ENCODE measurements at regions not wholly inside any gene's neighbourhood (a gene's known extent, or its start where the extent isn't known, plus 50 kb on each side); places are given as distances from the start of the nearest gene placed in this dataset.
"Not testable (repeated sequence)": the region's sequence is repeated elsewhere in the genome, so short reads cannot be mapped to it uniquely, and the experiment has no call there.

DNA sequence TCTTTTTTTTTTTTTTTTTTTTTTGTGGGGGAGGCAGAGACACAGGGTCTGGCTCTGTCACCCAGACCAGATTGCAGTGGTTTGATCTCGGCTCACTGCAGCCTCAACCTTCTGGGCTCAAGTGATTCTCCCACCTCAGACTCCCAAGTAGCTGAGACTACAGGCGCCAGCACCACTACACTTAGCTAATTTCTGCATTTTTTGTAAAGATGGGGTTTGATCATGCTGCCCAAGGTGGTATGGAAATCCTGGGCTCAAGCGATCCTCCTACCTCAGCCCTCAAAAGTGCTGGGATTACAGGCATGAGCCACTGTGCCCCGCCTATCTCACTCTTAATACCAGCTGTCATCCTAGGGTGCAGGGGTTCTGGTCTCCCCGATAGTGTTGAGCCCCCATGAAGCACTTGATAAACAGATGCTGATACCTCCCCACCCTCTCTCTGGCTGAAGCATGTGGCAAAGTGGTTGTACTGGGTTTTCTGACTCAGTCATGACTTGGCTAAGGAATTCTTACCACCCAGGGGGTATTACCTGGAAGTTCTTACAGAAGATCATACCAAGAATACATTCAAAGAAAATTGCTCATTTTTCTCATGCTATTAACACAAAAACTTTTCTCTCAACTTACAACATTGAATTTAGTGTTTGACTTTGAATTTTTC is 110.2 kb upstream of the DAPK1 start:
- Mint-ChIP-seq H3K9me3 (peaks cover 0 to 1% (median 0%) of the 10 kb centered on the region in 5 donors), H3K4me3 (no peak overlapping the region), H3K27ac (no peak overlapping the region), H3K27me3 (peaks cover 5 to 10% of the 10 kb centered on the region in 2 donors), H3K36me3 (no peaks in the 10 kb centered on the region), H3K4me1 (no peaks in the 10 kb centered on the region)
- H3K27me3 ChIP-seq (ENCODE audit: insufficient read depth, low read length, poor library complexity, severe bottlenecking): no peaks in the 10 kb centered on the region
- ChIA-PET POLR2A (no interaction called here), CTCF (no interaction called here)
- H3K4me1 ChIP-seq (ENCODE audit: insufficient read depth, low read length): no peaks in the 10 kb centered on the region
- no peak overlapping the region for H3K4me3 ChIP-seq (ENCODE audit: low read length)
- no peaks in the 10 kb centered on the region for H3K36me3 ChIP-seq (ENCODE audit: insufficient read depth, low read length)
- H3K27ac ChIP-seq (ENCODE audit: low read depth, low read length): no peak overlapping the region
- no peaks in the 10 kb centered on the region for H3K9me3 ChIP-seq (ENCODE audit: low read length)
- no peak for DNase-seq

DNA sequence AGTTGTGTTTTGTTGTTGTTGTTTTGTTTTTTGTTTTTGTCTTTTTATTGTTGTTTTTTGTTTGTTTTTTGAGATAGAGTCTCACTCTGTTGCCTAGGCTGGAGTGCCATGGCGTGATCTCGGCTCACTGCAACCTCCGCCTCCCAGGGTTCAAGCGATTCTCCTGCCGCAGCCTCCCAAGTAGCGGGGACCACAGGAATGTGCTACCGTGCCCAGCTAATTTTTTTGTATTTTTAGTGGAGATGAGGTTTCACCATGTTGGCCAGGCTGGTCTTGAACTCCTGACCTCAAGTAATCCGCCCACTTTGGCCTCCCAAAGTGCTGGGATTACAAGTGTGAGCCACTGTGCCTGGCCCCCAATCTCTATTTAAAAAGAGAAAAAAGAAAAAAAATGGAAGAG is 109.0 kb upstream of the DAPK1 start:
- H3K27ac Mint-ChIP-seq; H3K36me3 ChIP-seq (ENCODE audit: insufficient read depth, low read length); H3K36me3 Mint-ChIP-seq; H3K4me3 Mint-ChIP-seq; H3K9me3 ChIP-seq (ENCODE audit: low read length); DNase-seq; CTCF ChIA-PET; H3K27ac ChIP-seq (ENCODE audit: low read depth, low read length); H3K9me3 Mint-ChIP-seq; H3K4me1 ChIP-seq (ENCODE audit: insufficient read depth, low read length); H3K4me1 Mint-ChIP-seq; H3K4me3 ChIP-seq (ENCODE audit: low read length); H3K27me3 ChIP-seq (ENCODE audit: insufficient read depth, low read length, poor library complexity, severe bottlenecking); H3K27me3 Mint-ChIP-seq; POLR2A ChIA-PET: not testable (repeated sequence)

DNA sequence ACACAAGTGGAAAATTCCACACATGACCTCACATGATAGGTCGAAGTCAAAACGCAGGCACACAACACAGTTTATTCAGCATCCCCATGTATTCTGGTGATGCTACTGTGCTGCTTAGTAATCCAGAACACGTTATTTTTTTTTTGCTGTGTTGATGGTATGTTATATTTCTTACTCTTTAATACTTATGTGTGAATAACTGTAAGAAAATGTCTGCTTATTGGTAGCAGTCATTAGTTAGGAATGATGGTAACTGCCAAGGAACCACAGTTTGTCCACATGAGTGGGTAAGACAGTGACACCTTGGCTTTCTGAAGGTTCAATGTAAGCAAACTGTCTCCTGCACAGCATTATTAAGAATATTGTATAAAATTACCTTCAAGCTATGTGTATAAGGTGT is 107.7 kb upstream of the DAPK1 start:
- no peaks in the 10 kb centered on the region for H3K4me1 Mint-ChIP-seq
- Histone ChIP-seq H3K4me3 (ENCODE audit: low read length) (no peak overlapping the region), H3K36me3 (ENCODE audit: insufficient read depth, low read length) (no peaks in the 10 kb centered on the region), H3K4me1 (ENCODE audit: insufficient read depth, low read length) (no peaks in the 10 kb centered on the region), H3K9me3 (ENCODE audit: low read length) (no peaks in the 10 kb centered on the region), H3K27ac (ENCODE audit: low read depth, low read length) (no peak overlapping the region), H3K27me3 (ENCODE audit: insufficient read depth, low read length, poor library complexity, severe bottlenecking) (no peaks in the 10 kb centered on the region)
- ChIA-PET POLR2A (no interaction called here), CTCF (no interaction called here)
- H3K27ac Mint-ChIP-seq: no peak overlapping the region
- no peak overlapping the region for H3K4me3 Mint-ChIP-seq
- no peak for DNase-seq
- peaks cover 0 to 4% (median 0%) of the 10 kb centered on the region in 5 donors for H3K9me3 Mint-ChIP-seq
- no peaks in the 10 kb centered on the region for H3K36me3 Mint-ChIP-seq
- peaks cover 4 to 10% of the 10 kb centered on the region in 2 donors for H3K27me3 Mint-ChIP-seq

DNA sequence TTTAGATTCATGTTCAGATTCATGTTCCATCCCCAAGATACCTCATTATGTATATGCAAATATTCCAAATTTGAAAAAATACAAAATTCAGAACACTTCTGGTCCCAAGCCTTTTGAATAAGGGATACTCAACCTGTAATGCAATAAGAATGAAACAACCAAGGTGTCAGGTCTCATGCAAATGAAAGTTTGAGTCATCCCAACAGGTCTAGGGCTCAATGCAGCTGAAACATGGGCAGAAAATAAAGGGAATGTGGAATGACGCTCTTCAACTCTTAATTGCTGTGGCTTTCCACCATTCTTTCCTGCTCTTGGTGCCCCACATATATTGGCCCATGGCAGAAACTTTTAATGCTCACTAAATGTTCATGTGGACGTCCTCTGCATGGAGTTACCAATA is 107.3 kb upstream of the DAPK1 start:
- CTCF ChIA-PET: no interaction called here

DNA sequence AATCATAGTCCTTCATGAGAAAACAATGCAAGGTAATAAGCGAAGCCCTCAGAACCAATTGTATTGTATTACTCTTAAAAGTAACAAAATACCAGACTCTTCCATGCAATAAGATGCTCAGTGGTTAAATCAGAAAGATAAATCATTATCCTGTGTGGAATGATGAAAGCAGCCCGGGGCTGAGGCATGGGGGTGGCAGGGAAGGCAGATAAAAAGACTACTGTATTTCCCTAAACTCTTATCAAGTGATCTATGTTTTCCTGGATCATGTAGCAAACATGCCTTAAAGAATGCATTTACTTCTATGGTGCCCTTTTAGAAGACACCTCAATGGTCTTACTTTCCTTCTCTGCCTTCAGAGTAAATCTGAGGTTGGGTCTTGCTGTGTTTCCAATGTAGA is 105.6 kb upstream of the DAPK1 start:
- ChIA-PET POLR2A (no interaction called here), CTCF (no interaction called here)
- H3K36me3 ChIP-seq (ENCODE audit: insufficient read depth, low read length): no peaks in the 10 kb centered on the region
- no peak overlapping the region for H3K27ac ChIP-seq (ENCODE audit: low read depth, low read length)
- no peaks in the 10 kb centered on the region for H3K36me3 Mint-ChIP-seq
- no peak for DNase-seq
- H3K9me3 ChIP-seq (ENCODE audit: low read length): no peaks in the 10 kb centered on the region
- no peaks in the 10 kb centered on the region for H3K4me1 ChIP-seq (ENCODE audit: insufficient read depth, low read length)
- no peaks in the 10 kb centered on the region for H3K27me3 ChIP-seq (ENCODE audit: insufficient read depth, low read length, poor library complexity, severe bottlenecking)
- no peak overlapping the region for H3K4me3 ChIP-seq (ENCODE audit: low read length)
- peaks cover 0 to 4% (median 0%) of the 10 kb centered on the region in 5 donors for H3K9me3 Mint-ChIP-seq
- no peak overlapping the region for H3K27ac Mint-ChIP-seq
- H3K4me3 Mint-ChIP-seq: no peak overlapping the region
- peaks cover 2 to 10% of the 10 kb centered on the region in 2 donors for H3K27me3 Mint-ChIP-seq
- H3K4me1 Mint-ChIP-seq: no peaks in the 10 kb centered on the region

More for the DNA sequence above, 107.3 kb upstream of the DAPK1 start:
- Histone ChIP-seq H3K4me3 (ENCODE audit: low read length) (no peak overlapping the region), H3K27me3 (ENCODE audit: insufficient read depth, low read length, poor library complexity, severe bottlenecking) (no peaks in the 10 kb centered on the region), H3K36me3 (ENCODE audit: insufficient read depth, low read length) (no peaks in the 10 kb centered on the region), H3K27ac (ENCODE audit: low read depth, low read length) (no peak overlapping the region), H3K4me1 (ENCODE audit: insufficient read depth, low read length) (no peaks in the 10 kb centered on the region), H3K9me3 (ENCODE audit: low read length) (no peaks in the 10 kb centered on the region)
- H3K4me3 Mint-ChIP-seq: no peak overlapping the region
- peaks cover 0 to 4% (median 0%) of the 10 kb centered on the region in 5 donors for H3K9me3 Mint-ChIP-seq
- H3K4me1 Mint-ChIP-seq: no peaks in the 10 kb centered on the region
- POLR2A ChIA-PET: no interaction called here
- H3K27me3 Mint-ChIP-seq: peaks cover 4 to 10% of the 10 kb centered on the region in 2 donors
- H3K36me3 Mint-ChIP-seq: no peaks in the 10 kb centered on the region
- no peak overlapping the region for H3K27ac Mint-ChIP-seq
- no peak for DNase-seq

DNA sequence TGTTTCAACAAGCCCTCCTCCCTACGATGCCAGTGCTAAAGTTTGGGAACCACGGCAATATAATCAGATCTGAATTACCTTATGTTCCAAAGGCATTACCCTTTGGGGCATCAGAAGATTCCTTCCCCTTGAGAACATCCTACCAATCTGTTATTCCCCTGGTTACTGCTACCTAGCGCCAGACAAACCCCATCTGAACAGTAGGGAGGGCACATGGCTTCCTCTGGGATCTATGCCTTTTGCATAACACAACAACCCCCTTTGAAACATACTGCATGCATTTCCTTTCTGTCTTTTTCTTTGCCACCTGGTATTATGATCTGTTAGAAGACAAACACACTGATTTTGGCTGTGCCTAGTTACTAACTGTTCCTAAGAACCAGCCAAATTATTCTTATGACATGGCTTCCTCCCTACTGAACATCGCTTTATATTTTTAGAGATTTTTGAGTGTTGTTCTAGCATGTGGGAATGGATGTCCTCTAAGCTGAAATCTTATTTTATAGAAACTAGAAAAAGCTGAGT is 103.9 kb upstream of the DAPK1 start:
- H3K27me3 ChIP-seq (ENCODE audit: insufficient read depth, low read length, poor library complexity, severe bottlenecking): no peaks in the 10 kb centered on the region
- no peak overlapping the region for H3K4me3 ChIP-seq (ENCODE audit: low read length)
- Mint-ChIP-seq H3K4me3 (no peak overlapping the region), H3K27ac (no peak overlapping the region), H3K36me3 (no peaks in the 10 kb centered on the region), H3K27me3 (peaks cover 2 to 10% of the 10 kb centered on the region in 2 donors), H3K4me1 (no peaks in the 10 kb centered on the region), H3K9me3 (peaks cover 0 to 4% (median 0%) of the 10 kb centered on the region in 5 donors)
- CTCF ChIA-PET: no interaction called here
- no peaks in the 10 kb centered on the region for H3K4me1 ChIP-seq (ENCODE audit: insufficient read depth, low read length)
- no peaks in the 10 kb centered on the region for H3K9me3 ChIP-seq (ENCODE audit: low read length)
- no peak for DNase-seq
- H3K27ac ChIP-seq (ENCODE audit: low read depth, low read length): no peak overlapping the region
- no peaks in the 10 kb centered on the region for H3K36me3 ChIP-seq (ENCODE audit: insufficient read depth, low read length)
- POLR2A ChIA-PET: no interaction called here

DNA sequence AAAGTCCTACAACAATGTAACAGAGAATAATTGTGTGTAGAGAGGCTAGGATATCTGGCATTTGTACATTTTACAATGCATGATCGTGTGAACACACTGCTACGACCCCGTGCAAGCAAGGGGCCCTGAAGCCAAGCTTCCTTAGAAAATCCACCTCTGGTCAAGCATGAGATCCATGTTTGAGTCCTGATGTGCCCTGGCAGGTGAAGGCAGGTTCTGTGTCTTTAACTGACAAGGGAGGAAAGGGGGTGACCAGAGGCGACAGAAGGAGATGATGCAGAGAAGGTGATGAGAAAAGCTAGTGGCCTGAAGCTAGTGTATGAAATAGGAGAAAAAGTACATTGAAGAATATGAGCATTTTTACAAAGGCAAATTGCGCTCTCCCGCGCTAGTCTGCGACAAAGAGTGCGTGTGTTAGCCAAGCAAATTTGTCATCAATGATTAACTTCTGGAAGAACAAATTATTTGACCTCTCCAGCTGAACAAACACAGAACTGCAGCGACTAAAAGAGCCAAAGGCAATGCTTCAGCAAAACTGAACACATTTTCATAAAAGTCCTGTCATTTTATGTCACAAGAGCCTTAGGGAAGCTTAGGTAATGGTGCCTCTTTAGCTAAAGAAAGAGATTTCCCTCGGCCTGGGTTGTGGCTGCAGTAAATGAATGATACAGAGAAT is 101.7 kb upstream of the DAPK1 start:
- Mint-ChIP-seq H3K4me1 (no peaks in the 10 kb centered on the region), H3K9me3 (peaks cover 0 to 4% (median 0%) of the 10 kb centered on the region in 5 donors), H3K27me3 (peaks cover 0 to 4% of the 10 kb centered on the region in 2 donors), H3K27ac (no peak overlapping the region), H3K36me3 (peaks cover 0 to 1% (median 0%) of the 10 kb centered on the region in 3 donors), H3K4me3 (no peak overlapping the region)
- no peak overlapping the region for H3K4me3 ChIP-seq (ENCODE audit: low read length)
- H3K27me3 ChIP-seq (ENCODE audit: insufficient read depth, low read length, poor library complexity, severe bottlenecking): no peaks in the 10 kb centered on the region
- no peaks in the 10 kb centered on the region for H3K36me3 ChIP-seq (ENCODE audit: insufficient read depth, low read length)
- no peak overlapping the region for H3K27ac ChIP-seq (ENCODE audit: low read depth, low read length)
- POLR2A ChIA-PET: no interaction called here
- no peaks in the 10 kb centered on the region for H3K9me3 ChIP-seq (ENCODE audit: low read length)
- H3K4me1 ChIP-seq (ENCODE audit: insufficient read depth, low read length): no peaks in the 10 kb centered on the region
- no peak for DNase-seq
- CTCF ChIA-PET: no interaction called here

DNA sequence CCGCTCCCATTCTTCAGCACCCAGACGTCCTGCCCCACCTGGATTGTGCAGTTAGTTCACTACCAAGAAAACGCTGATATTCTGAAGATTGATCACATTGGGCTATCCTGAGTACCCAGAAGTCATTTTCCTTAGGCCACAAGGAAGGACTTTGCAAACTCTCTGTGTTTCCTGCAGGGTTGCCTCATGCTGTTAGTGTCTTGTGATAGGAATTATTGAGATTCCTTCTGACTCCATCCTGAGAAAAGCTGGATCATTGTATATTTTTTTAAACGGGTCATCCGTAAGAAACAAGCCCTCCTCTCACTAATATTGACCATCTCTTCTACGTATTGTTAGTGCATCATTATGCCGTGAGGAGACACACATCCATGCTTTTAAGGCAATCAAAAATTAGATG is 96.0 kb upstream of the DAPK1 start:
- Histone ChIP-seq H3K27me3 (ENCODE audit: insufficient read depth, low read length, poor library complexity, severe bottlenecking) (no peaks in the 10 kb centered on the region), H3K27ac (ENCODE audit: low read depth, low read length) (no peak overlapping the region), H3K9me3 (ENCODE audit: low read length) (no peaks in the 10 kb centered on the region), H3K4me1 (ENCODE audit: insufficient read depth, low read length) (no peaks in the 10 kb centered on the region), H3K4me3 (ENCODE audit: low read length) (no peak overlapping the region), H3K36me3 (ENCODE audit: insufficient read depth, low read length) (no peaks in the 10 kb centered on the region)
- CTCF ChIA-PET: no interaction called here
- DNase-seq: no peak
- peaks cover 0 to 1% (median 0%) of the 10 kb centered on the region in 3 donors for H3K36me3 Mint-ChIP-seq
- H3K9me3 Mint-ChIP-seq: no peaks in the 10 kb centered on the region
- H3K27me3 Mint-ChIP-seq: peaks cover 0 to 2% of the 10 kb centered on the region in 2 donors
- no peak overlapping the region for H3K4me3 Mint-ChIP-seq
- no peak overlapping the region for H3K27ac Mint-ChIP-seq
- no peaks in the 10 kb centered on the region for H3K4me1 Mint-ChIP-seq
- POLR2A ChIA-PET: no interaction called here
